ENCODE measurements at regions not wholly inside any gene's neighbourhood (a gene's known extent, or its start where the extent isn't known, plus 50 kb on each side); places are given as distances from the start of the nearest gene placed in this dataset.
"Not testable (repeated sequence)": the region's sequence is repeated elsewhere in the genome, so short reads cannot be mapped to it uniquely, and the experiment has no call there.

DNA sequence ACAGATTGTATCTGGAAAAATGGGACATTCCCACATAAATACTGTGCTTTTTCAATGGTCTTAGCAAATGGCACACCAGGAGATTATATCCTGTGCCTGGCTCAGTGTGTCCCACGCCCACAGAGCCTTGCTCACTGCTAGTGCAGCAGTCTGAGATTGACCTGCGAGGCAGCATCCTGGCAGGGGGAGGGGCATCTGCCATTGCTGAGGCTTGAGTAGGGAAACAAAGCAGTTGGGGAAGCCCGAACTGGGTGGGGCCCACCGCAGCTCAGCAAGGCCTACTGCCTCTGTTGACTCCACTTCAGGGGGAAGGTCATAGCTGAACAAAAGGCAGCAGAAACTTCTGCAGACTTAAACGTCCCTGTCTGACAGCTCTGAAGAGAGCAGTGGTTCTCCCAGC lies 258.7 kb downstream of the LRRC70 start:
- DNase-seq (ENCODE audit: low spot score); intact Hi-C loops (cut with DNase I): not testable (repeated sequence)

GRCh38 chr5:62829604-62829986 lies 251.0 kb downstream of the LRRC70 start:
- intact Hi-C loops (cut with DNase I), result loop anchor here in 1 of 2 donors (5.0 kb wide), 1 partner anchor 552 kb away; no protein-coding TSS in a partner anchor
- DNase-seq (ENCODE audit: low spot score), result no peak

GRCh38 chr5:62828742-62829603 lies 250.4 kb downstream of the LRRC70 start:
- DNase-seq (ENCODE audit: low spot score), result no peak
- intact Hi-C loops (cut with DNase I), result loop anchor here in 1 of 2 donors (5.0 kb wide), 1 partner anchor 552 kb away; no protein-coding TSS in a partner anchor

- DNase-seq (ENCODE audit: low spot score), result no peak
Observed at GRCh38 chr5:62825623-62826220, 247.1 kb downstream of the LRRC70 start.

DNA sequence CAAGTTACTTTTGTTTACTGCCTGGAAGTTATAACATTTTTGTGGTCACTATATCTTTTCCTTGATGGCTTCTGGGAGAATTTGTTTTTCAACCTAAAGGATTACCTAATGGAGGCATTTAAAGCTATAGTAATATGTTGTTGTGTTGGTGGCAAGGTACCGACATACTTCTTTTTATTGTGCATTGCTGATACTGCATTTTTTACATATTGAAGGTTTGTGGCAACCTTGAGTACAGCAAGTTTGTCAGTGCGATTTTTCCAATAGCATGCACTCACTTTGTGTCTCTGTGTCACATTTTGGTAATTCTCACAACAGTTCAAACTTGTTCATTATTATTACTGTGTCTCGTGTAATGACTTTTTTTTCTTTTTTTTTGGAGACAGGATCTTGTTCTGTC lies 246.3 kb downstream of the LRRC70 start:
- intact Hi-C loops (cut with DNase I), result loop anchor here in 1 of 2 donors (5.0 kb wide), 1 partner anchor 548 kb away; no protein-coding TSS in a partner anchor
- no peak for DNase-seq (ENCODE audit: low spot score)

More at GRCh38 chr5:62825623-62826220, 247.1 kb downstream of the LRRC70 start:
- intact Hi-C loops (cut with DNase I), result loop anchor here in 1 of 2 donors (5.0 kb wide), 1 partner anchor 548 kb away; no protein-coding TSS in a partner anchor

DNA sequence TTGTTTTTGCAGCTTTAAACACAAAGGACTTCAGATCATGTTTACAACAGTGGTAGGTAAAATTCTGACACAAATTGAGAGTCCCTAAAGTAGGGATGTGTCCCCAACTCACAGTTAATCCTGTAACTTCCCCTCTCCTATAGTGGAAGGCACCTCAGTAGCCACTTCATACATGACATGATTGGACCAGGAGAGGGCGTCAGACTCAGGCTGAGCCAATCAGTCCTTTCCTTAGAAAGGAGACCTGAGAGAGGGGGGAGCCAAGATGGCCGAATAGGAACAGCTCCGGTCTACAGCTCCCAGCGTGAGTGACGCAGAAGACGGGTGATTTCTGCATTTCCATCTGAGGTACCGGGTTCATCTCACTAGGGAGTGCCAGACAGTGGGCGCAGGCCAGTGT lies 238.4 kb downstream of the LRRC70 start:
- intact Hi-C loops (cut with DNase I); DNase-seq (ENCODE audit: low spot score): not testable (repeated sequence)

DNA sequence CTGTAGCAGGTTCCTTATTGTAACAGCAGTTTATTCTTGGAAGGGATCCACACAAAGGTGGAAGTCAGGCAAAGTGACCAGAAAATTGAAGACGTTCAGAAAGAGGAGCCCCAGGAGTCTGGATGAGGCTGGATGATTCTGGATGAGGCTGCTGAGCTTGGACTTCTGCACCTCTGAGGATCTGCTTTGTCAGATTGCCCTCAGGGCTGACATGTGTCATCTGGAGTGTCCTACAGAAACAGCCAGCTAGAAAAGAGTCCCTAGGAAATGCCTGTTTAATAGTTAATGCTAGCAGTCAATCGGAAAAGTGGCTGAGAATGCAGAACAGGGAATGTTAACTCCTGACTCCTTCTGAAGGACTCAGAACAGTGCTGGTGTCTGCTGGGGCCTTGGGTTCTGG lies 236.4 kb downstream of the LRRC70 start:
- intact Hi-C loops (cut with DNase I), result no loop called here

DNA sequence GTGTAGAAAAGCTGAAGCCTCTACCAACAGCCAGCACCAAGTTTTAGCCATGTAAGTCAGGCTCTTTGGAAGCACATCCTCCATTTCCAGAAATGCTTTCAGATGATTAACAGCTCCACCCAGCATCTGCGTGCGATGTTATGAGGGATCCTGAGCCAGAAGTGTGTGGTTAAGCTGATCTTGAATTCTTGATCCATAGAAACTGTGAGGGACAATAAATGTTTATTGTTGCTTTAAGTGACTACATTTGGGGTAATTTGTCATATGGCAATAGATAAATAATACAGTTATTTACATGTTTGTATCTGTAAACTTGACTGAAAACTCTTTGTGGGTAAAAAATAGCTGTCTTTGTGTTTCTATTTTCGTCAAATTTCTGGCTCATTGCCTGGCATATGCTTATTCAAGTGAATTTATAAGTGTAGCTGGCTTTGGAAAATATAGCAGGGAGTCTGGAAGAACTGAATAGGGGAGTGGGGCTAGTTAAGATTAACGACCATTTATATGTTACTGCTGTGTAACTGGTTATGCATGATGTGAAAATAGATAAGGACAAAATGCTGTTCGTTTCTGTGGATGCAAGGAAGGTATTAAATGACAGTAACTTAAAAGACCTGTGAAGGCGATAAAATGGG lies 234.1 kb downstream of the LRRC70 start:
- DNase-seq (ENCODE audit: low spot score), result no peak
- intact Hi-C loops (cut with DNase I), result no loop called here

More for the DNA sequence above, 236.4 kb downstream of the LRRC70 start:
- no peak for DNase-seq (ENCODE audit: low spot score)

GRCh38 chr5:62804819-62805218 lies 226.2 kb downstream of the LRRC70 start:
- intact Hi-C loops (cut with DNase I); DNase-seq (ENCODE audit: low spot score): not testable (repeated sequence)

GRCh38 chr5:62795926-62796325 lies 217.3 kb downstream of the LRRC70 start:
- DNase-seq (ENCODE audit: low spot score), result no peak
- intact Hi-C loops (cut with DNase I), result no loop called here

DNA sequence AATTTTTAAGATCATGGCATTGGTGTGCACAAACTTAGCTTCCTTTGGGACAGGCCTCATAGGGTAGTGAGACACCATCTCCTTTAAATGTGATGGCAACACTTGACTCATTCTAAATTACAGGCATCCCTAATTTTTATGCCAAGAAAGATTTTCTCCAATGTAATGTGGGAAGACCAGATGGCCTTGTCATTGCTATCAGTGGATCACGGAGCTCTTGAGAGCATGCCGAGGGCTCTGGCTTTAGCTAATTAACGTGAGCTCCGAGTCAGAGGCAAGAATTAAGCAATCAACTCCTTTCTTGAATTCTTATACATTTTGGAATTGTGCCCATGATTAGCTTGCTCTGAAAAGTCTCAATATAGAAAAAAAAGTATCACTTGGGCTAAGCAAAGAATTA lies 215.8 kb downstream of the LRRC70 start:
- no peak for DNase-seq (ENCODE audit: low spot score)
- intact Hi-C loops (cut with DNase I), result no loop called here

DNA sequence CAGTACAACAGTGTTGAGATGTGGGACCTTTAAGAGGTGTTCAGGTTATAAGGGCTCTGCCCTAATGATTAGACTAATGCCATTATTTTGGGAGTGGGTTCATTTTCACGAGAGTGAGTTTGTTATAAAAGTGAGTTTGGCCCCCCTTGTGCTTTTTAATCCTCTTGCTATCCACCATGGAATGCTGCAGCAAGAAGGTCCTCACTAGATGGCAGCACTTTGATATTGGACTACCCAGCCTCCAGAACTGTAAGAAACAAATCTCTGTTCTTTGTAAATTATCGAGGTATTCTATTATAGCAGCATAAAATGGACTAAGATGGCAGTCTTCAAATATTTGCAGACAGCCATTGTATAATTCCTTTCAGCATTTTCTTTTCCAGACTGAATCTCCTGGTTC lies 212.4 kb downstream of the LRRC70 start:
- intact Hi-C loops (cut with DNase I), result no loop called here
- DNase-seq (ENCODE audit: low spot score), result no peak

DNA sequence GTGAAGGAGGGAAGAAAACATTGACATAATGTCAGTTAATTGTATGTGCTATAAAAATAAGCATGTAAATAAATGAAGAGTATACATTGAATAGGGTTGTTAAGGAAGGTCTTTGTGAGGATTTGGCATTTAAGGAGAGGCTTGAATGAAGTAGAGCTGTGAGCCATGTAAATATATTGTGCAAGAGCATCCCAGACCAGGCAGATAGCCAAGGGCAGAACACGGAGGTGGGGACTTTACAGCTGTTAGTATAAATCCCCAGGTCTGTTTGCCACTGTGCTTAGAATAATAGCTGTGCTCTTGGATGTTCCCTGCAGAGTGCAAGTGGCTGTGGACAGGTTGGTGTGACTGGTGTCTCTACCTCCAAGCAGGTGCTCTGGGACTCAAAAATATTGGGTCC lies 211.7 kb downstream of the LRRC70 start:
- intact Hi-C loops (cut with DNase I), result no loop called here
- no peak for DNase-seq (ENCODE audit: low spot score)

DNA sequence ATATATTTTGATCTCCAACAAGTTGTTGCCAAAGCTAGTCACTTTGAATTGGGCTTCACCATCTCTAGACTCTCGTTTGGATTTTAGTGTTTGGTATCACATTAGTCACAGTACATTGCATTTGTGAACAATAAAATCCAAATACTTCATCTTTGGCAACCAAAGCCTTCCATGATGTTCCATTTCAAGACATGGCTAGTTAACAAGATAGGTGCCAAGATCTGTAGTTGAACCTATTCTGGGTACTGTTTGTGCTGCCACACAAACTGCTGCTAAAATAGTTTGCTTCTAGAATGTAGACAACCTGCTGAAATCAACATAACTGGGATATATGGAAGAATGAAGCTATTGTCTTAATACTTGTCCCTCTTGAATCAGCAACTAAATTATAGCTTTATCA lies 207.5 kb downstream of the LRRC70 start:
- no peak for DNase-seq (ENCODE audit: low spot score)
- intact Hi-C loops (cut with DNase I), result no loop called here

GRCh38 chr5:62785588-62785987 lies 207.0 kb downstream of the LRRC70 start:
- intact Hi-C loops (cut with DNase I), result no loop called here
- DNase-seq (ENCODE audit: low spot score), result no peak

GRCh38 chr5:62783374-62784057 lies 204.9 kb downstream of the LRRC70 start:
- DNase-seq (ENCODE audit: low spot score), result no peak
- intact Hi-C loops (cut with DNase I), result no loop called here

GRCh38 chr5:62780888-62781287 lies 202.3 kb downstream of the LRRC70 start:
- DNase-seq (ENCODE audit: low spot score), result no peak
- intact Hi-C loops (cut with DNase I), result no loop called here

DNA sequence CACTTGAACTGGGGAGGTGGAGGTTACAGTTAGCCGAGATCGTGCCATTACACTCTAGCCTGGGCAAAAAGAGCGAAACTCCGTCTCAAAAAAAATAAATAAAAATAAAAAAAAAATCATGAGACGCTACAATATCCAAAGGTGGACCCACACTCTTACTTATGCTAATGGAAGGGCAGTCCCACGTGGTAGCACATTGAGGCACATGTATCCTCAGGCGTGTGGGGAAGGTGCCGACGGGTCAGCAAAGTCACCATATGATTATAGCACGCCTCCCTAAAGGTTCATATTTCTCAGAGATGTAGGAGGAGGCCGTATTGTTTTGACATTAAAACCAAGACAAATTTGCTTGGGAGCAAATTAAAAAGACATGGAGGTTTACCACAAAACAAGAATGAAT lies 201.6 kb downstream of the LRRC70 start:
- intact Hi-C loops (cut with DNase I), result no loop called here
- no peak for DNase-seq (ENCODE audit: low spot score)

GRCh38 chr5:62779010-62779422 lies 200.4 kb downstream of the LRRC70 start:
- intact Hi-C loops (cut with DNase I), result no loop called here
- DNase-seq (ENCODE audit: low spot score), result no peak
